Bronchial epithelial cell (primary cell): ENCODE measurements at regions not wholly inside any gene's neighbourhood (a gene's known extent, or its start where the extent isn't known, plus 50 kb on each side); places are given as distances from the start of the nearest gene placed in this dataset.

Source experiments
- DNase-seq: peaks from one replicate; pipeline ENCODE4 v3.0.0-alpha.2; 2010; ENCODE audit warnings: low read depth
- FAIRE-seq: peaks from 2 replicates; lab custom pipeline; 2011; peaks lifted over from hg19 to GRCh38; lab: Jason Lieb, UNC
- H3K27me3 ChIP-seq: 2 replicates; pipeline ENCODE4 v1.5.1; 2011; ENCODE audit warnings: low read length; ENCODE audit not compliant: control insufficient read depth, insufficient read depth
- H3K36me3 ChIP-seq: 2 replicates; pipeline ENCODE4 v1.5.1; 2011; ENCODE audit warnings: low read length; ENCODE audit not compliant: control insufficient read depth, insufficient read depth
- H3K4me3 ChIP-seq: 2 replicates; pipeline ENCODE4 v1.5.1; 2011; ENCODE audit warnings: mild to moderate bottlenecking, low read depth, low read length, control low read depth
- TF ChIP-seq, protein P1 (sequence below): IDR thresholded peaks from 2 replicates; pipeline ENCODE4 v1.5.1; 2011; ENCODE audit warnings: mild to moderate bottlenecking, moderate library complexity, low read length, control low read depth, inconsistent platforms; ENCODE audit not compliant: insufficient read depth, severe bottlenecking

DNA sequence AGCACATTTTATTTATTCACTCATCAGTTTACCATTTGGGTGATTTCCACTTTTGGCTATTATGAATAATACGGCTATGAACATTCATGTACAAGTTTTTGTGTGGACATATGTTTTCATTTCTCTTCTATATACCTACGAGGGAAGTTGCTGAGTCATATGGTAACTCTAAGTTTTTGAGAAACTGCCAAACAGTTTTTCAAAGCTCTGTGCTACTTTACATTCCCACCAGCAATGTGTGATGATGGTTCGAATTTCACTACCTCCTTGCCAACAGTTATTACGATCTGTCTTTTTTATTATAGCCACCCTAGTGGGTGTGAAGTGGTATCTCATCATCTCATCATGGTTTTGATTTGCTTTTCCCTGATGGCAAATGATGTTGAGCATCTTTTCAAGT lies 63.7 kb upstream of the MRTFB start:
- DNase-seq (peak; percentile 93), FAIRE-seq (no peak)
- Histone ChIP-seq H3K36me3 (no peaks in the 10 kb centered on the region), H3K27me3 (no peaks in the 10 kb centered on the region), H3K4me3 (no peak overlapping the region)
- TF ChIP-seq, protein P1, sequence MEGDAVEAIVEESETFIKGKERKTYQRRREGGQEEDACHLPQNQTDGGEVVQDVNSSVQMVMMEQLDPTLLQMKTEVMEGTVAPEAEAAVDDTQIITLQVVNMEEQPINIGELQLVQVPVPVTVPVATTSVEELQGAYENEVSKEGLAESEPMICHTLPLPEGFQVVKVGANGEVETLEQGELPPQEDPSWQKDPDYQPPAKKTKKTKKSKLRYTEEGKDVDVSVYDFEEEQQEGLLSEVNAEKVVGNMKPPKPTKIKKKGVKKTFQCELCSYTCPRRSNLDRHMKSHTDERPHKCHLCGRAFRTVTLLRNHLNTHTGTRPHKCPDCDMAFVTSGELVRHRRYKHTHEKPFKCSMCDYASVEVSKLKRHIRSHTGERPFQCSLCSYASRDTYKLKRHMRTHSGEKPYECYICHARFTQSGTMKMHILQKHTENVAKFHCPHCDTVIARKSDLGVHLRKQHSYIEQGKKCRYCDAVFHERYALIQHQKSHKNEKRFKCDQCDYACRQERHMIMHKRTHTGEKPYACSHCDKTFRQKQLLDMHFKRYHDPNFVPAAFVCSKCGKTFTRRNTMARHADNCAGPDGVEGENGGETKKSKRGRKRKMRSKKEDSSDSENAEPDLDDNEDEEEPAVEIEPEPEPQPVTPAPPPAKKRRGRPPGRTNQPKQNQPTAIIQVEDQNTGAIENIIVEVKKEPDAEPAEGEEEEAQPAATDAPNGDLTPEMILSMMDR: no peak

DNA sequence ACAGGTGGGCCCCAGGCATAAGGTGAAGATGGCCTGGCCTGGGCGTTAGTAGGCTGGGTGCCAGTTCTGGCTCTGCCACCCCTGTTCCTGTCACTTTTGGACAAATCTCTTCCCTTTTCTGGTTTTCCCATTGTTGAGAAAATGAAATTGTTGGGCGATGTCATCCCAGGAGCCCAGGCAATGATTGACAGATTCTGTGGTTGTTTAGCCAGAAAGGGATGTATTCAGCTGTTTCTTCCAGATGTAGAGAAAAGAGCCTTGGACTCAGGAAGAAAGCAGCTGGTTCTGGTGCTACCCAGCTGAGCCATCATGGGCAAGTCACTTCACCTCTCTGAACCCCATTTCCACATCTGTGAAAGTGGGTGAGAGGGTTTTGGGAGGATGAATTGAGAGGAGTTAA lies 60.1 kb upstream of the MRTFB start:
- no peak for DNase-seq
- TF ChIP-seq, protein P1: no peak
- H3K27me3 ChIP-seq: no peaks in the 10 kb centered on the region
- no peak overlapping the region for H3K4me3 ChIP-seq
- FAIRE-seq: no peak
- no peaks in the 10 kb centered on the region for H3K36me3 ChIP-seq

DNA sequence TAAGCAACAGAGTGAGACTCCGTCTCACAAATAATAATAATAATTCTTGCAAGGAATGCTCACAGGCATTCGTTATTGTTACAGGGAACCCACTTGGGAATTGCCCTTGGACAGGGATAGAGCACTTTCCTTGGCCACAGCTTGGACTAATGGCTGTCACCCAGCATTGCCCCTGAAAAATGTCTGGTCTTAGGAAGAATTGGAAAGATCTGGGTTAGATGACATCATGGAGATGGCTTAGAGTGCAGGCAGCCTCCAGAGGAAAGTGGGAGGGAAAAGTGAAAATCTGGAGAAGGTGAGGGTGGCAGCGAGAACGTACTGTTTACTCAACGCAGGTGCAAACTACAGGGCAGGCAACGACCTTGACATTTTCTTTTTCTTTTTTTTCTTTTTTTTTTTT lies 59.3 kb upstream of the MRTFB start:
- H3K36me3 ChIP-seq: no peaks in the 10 kb centered on the region
- TF ChIP-seq, protein P1: no peak
- H3K4me3 ChIP-seq: no peak overlapping the region
- no peak for FAIRE-seq
- DNase-seq: no peak
- H3K27me3 ChIP-seq: no peaks in the 10 kb centered on the region

DNA sequence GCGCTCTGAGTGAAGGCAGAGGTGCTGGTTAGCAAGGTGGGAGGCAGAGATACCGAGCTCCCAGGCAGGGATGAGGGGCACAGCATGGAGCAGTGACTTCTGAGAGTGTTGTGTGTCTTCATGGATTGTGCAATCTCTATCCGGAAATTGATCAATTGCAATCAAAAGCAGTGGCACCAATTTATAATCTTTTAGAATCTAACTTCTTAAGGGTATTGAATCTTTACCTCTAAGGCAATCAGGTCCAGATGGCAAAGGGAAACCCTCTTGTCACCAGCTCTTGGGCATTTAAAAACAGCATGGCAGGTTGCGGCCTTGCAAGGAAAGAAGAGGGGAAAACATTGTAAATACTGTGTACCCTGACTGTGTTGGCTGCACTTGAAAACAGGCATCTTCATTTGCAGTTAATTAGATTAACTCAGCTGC lies 58.0 kb upstream of the MRTFB start:
- H3K4me3 ChIP-seq: no peak overlapping the region
- TF ChIP-seq, protein P1: no peak
- no peaks in the 10 kb centered on the region for H3K36me3 ChIP-seq
- no peaks in the 10 kb centered on the region for H3K27me3 ChIP-seq
- FAIRE-seq: no peak
- DNase-seq: no peak

DNA sequence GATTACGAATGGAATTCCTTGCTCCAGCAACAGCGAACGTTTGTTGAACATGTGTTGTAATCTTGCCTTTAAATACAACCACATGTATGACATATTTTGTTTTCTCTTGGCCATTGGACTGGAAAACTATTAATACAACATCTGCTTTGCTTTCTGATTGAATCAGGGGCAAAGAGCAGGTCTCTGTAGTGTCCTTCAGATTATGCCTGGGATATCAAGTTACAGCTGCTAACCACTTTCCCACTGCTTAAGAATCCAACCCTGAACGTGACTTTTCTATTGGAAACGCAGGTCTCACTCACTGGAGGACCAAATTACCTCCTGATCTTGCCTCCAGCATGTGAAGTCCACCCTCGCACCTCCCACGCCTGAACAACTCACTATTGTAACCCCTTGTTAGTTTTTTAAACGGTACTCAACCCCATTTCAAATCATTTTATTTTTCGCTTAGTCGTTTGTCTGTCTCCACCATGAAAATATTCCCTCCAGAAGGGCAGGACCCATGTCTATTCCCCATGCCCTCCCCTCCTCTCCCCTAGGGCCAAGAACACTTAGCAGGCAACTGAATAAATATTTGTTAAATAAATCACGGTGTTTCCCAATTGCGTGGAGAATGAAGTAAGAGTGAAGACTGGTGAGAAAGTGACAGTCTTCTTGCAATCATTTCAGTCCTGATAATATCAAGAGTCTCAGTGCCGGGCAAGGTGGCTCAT lies 57.4 kb upstream of the MRTFB start:
- FAIRE-seq (no peak), DNase-seq (peak; percentile 95)
- Histone ChIP-seq H3K4me3 (no peak overlapping the region), H3K27me3 (no peaks in the 10 kb centered on the region), H3K36me3 (no peaks in the 10 kb centered on the region)
- TF ChIP-seq, protein P1: no peak

DNA sequence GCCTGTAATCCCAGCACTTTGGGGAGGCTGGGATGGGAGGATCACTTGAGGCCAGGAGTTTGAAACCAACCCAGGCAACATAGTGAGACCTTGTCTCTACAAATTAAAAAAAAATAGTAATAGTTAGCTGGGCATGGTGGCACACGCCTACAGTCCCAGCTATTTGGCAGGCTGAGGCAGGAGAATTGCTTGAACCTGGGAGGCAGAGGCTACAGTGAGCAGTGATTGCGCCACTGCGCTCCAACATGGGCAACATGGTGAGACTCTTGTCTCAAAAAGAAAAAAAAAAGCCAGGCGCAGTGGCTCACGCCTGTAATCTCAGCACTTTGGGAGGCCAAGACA lies 56.9 kb upstream of the MRTFB start:
- TF ChIP-seq, protein P1: no peak
- no peak for FAIRE-seq
- H3K27me3 ChIP-seq: no peaks in the 10 kb centered on the region
- DNase-seq: peak; percentile 92
- H3K36me3 ChIP-seq: no peaks in the 10 kb centered on the region
- H3K4me3 ChIP-seq: no peak overlapping the region
